ENCODE measurements at regions not wholly inside any gene's neighbourhood (a gene's known extent, or its start where the extent isn't known, plus 50 kb on each side); places are given as distances from the start of the nearest gene placed in this dataset.

DNA sequence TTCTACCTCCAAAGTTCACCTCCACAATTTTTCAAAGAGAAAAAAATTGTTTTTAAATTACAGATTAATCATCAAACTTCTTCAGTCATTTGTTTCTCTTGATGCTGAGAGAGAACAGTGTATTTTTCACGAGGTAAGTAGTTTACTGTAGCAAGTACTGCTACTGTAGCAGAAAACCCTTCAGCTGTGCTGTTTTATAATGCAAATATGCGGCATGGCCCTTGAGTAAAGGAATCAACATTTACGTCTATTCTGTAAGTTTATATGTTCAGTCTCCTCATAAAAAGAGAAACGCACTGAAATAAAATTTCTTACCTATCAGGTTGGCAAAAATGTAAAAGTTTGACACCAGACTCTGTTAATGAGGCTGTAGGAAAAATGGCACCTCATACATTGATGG, 399.0 kb downstream of the NKX6-1 start:
- DNase-seq, result no peak

DNA sequence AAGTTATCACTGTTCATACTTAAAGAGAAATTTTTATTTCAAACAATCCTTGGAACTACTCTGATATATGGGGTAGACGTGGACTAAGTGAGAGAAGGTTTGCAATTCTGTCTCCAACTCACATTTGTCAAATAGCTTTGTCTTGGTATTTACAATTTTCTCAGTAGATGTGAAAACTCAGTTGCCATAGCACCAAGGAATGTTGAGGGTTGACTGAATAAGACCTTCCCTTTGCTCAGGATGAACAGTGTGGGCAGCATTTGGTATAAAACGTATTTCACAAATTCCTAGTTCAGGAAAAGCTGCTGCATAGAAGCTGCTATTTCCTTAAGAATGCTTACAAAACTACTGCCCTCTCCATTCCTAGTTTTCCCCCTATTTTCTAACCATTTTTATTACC, 399.5 kb downstream of the NKX6-1 start:
- no peak for DNase-seq

DNA sequence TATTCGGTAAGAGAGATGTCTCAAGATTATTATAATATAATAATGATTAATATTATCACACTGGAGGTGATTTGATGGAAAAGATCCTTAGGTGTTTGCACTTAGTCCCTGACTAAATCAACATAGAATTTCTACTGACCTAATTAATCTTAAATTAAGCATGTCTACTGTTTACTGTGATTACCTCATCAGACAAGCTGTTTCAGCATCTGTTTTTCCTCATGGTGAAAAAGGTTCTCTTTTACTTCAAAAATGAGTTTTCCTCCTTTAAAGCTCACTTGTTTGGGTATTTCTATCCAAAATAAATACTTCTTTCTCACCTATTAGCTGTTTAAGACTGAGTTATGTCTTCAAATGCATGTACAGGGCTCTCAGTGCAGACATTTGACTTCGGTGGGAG, 407.8 kb downstream of the NKX6-1 start:
- DNase-seq, result no peak

DNA sequence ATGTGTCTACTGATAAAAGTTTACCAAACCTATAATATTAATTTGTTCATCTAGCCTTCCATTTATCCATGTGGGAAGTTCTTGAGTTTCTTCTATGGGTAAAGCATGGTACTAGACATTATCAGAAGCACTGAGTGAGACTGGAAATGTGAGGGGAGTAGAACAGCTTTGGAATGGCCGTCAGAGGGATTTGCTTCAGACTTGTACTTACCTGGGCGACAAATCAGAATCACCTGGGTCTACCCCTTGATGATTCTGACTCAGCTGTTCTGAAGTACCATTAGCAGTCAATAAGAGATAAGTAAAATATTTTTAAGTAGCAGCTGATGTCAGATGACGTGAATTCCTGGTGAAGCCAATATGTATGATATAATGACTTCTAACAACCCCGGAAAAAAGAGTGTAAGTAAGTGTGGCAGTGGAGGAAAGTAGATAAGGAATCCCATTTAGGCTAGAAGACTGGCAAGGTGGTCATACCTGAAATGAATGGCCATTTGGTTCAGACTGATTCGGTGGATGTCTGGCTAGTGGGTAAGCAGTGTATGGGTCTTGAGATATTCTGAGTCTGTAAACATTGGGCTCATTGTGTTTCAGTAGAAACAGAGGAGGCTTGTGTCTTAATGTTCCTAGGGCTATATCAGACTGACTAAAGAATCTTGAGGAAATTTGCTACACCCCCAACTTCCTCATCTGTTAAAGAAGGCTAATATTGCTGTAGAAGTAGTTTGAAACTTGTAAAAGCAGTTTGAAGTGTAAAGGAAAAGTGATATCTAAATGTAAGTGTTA, 409.2 kb downstream of the NKX6-1 start:
- no peak for DNase-seq

DNA sequence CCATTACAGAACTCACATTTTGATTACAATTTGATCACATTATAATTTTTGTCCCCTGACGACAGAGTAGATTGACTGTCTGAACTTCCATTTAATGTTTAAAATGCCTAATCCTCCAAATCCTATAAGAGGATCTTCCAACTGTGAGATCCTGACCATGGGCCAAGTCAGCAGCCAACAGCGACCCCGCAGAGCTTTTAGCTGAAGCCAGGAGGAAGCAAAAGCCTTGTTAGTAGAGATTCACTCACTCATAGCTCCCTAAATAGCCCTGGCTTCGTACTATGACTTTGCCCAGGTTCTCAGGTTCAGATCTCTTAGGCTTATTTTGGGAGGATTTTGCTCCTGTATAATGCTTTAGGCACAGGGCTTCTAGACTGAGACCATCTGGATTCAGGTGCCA, 413.1 kb downstream of the NKX6-1 start:
- no peak for DNase-seq

DNA sequence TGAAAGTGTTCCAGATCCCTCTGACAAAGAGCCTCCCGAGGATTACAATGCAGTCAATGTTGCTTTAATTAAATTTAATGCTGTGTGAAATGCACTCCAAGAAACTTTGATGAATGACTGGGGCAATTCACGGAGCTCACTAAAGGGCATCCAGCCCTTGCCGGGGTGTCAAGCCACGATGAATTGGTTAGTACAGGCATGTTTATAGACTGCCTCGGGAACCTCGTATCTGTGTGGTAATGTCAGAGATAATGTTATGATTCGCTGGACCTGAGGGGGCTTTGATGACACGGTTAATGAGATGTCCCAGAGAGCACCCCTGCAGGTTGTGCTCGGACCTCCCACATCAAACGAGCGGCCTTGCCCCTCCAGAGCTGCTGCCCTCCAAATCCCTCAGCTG, 428.8 kb downstream of the NKX6-1 start:
- no peak for DNase-seq

DNA sequence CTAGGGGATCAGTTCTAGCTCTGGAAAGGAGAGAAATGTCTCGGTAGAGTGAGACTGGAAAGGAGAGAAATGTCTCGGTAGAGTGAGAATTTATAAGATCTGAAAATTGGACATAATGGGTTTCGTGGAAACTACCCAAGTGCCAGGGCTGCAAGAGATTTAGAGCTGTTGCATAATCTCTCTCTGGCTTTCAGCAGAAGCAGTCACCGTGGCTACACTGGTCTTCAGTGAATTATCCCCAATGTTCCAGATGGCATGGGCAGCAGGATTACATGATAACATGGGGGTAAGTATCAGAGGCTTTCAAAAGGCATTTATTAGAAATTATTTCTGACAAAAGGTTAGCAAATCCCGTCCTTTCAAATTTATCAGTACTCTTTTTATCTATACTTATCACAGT, 435.5 kb downstream of the NKX6-1 start:
- DNase-seq, result no peak

DNA sequence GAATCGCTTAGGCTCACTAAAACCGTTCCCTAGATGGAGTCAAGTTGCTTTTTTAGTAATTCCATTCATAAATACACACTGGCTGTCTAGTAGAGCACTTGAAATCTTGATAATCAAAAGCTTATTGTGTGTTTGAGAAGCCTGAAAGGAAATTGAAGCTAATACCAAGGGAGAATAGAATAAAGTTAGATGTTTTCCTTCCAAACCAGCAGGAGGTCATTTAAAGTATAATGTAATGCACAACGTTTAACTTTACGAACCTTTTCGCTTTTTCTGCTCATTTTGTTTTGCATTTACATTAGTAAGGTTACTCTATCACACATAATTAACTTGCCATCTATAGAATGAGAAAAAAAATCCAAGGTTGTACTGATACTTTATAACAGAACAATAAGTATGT, 440.9 kb downstream of the NKX6-1 start:
- no peak for DNase-seq

DNA sequence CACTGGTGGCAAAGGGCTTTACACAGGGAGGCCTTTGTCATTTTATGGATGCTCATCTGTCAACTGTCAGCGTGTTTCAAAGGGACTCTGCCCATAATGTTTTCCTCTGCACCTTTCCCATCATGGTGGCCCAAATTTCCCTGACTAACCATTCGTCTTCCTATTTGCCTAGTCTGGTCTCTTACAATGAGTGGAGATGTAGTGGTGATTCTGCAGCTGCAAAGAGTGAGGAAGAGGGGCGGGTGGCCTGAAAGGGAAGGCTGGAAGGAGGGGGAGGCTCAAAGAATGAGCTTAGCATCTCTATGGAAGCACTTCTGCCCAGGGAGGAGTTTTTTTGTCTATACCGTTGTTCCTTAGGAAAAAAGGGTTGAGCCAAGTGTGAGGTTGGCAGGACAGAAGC, 447.5 kb downstream of the NKX6-1 start:
- DNase-seq, result no peak

DNA sequence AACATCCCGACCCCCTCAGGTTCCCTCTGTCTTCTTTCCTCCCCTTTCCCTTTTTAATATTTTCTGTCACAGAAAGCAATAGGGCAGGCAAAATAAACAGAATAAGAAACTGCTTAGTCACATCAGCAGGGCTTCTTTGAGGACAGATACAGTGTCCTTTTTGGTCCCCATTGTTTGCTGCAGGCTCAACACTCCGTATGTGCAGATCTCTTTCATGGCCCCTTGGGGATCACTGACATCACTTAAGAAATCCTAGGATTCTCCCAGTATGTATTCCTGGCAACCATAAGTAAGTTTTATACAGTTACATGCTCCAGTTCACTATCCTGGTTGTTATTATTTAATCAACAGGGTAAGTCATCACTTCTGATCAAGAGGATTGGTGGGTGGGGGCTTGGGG, 448.0 kb downstream of the NKX6-1 start:
- DNase-seq, result no peak

DNA sequence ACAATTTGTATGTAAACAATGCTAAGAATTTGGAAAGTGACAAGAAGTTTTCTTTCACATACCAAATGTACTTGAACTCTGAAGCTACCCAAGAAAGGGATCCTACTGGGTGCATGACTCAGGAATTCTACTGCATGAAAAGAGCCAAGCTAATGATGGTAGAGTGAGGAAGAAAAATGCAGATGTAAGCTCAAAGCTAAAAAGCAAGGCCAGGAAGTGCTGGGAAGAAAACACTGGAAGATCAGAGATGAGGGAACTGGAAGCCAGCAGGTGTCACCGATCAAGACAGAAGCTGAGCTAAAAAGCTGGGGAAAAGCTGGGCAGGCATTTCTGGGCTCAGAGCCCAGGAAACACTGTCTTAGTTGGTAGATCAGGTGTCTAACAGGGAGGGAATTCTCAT, 449.1 kb downstream of the NKX6-1 start:
- no peak for DNase-seq

DNA sequence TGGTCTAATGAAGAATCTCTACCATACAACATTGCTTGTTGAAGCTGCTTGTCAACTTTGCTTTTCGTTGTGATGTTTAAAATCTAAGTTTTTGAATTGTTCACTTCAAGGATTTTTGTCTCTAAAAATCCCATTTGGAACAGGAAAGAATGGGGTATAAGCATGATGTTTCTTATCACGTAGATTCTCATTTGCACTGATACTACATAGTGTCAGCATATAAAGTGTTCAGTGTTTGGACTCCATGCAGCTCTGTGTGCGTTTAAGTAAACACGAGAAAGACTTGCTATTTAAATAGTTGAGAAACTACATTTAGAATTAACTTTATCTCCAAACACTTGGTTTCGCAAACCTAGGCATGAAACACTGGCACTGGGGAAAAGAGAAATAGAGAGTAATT, 452.5 kb downstream of the NKX6-1 start:
- DNase-seq, result no peak

DNA sequence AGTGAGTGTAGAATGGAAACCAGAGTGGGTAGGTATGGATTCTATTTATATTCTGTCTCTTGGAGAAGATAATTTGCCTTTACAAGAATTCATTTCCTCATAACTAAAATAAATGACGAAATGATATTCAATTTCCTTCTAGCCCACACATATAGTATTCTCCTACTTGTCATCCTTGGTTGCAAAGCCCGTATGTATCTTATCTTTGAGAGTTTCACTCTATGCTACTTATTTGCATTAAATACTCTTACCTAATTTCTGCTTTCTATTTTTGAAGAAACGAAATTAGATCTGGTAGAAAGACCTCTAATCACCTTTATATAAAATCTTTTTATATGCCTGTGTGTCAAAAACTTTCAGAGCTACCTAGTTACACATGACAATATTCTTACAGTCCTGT, 457.7 kb downstream of the NKX6-1 start:
- DNase-seq, result no peak

DNA sequence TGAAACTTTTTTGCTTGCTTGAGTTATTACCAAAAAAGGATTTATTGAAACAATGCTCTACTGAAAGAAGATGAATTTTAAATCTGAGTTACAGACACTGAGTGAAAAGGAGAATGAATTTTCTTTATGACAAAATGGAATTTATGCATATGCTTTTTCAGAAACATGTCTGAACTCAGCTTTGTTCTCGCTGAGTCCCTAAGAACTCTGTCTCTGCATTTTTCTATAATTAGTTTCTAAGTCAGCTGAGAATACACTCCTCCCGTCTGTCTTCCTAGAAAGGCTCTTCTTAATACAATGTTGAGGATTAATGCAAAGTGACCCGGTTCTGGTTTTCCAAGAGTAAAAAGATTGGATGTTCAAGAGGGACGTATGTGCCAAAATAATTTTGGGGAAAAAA, 463.5 kb downstream of the NKX6-1 start:
- no peak for DNase-seq

DNA sequence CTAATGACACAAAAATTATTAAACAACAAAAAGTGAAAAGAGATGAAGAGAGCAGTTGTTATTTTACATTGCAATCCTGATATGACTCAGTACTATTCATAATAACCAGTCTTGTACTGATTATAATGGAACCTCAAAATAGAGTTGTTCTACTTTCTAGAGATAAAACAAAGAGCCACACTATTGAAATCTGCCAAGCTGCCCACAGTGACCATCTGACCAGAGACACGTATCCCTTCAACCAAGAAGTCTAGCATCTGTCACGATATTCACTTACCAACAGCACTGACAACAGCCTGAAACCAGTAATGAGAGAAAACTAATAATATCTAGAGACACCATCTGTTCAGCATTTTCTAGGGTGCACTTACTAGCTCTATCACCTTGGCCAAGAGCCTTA, 466.7 kb downstream of the NKX6-1 start:
- no peak for DNase-seq

DNA sequence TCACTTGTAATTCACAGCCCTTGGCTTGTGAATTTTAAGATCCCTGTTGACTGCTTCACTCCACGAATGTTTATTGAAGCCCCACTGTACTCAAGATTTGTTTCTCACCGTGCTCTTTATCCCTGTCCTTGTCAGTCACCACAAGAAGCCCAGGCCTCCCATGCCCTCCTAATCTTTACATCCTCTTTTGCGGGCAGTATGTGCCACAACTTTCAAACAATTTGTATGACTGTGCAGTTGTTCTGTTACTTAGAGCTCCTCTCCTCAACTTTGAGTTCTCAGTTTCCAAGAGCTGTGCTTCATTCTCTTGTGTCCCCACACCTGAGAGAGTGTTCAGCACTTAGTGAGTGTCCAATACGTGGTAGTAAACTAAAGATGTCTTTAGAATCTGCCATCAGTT, 467.7 kb downstream of the NKX6-1 start:
- DNase-seq, result no peak

DNA sequence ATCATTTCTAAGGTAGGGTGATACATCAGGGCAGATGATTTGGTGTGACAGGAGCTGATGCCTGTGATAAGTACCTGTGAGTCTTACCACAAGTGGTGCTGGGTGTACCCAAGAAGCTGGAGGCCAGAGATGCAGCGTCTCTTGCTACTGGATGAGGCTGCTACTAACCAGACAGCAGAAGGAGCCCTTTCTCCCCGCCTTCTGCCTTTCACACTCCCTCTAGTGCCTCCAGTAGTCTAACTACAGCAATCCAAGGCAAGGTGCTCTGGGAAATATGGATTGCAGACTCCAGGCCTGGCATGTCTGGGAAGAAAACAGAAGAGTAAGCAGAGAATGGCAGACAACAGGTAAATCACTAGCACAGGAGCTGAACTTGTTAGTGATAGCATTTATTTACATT, 470.8 kb downstream of the NKX6-1 start:
- no peak for DNase-seq

DNA sequence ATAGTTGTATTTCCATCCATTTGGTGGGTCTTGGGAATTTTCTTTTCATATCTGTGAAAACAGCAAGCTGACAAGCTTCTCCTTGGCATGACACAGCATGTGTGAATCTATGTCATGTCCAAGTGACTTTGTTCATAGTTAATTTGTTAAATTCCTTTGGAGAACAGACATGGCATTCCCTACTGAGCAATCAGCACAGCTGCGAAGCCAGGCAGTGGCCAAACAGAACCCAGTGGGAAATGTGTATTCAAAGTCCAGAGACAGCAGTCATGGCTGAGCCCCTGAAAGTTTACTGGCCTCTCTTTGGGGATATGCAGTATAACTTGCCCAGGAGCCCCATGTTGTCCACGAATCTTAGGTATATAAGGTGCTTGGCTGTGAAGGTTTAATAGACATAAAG, 474.7 kb downstream of the NKX6-1 start:
- DNase-seq, result no peak

DNA sequence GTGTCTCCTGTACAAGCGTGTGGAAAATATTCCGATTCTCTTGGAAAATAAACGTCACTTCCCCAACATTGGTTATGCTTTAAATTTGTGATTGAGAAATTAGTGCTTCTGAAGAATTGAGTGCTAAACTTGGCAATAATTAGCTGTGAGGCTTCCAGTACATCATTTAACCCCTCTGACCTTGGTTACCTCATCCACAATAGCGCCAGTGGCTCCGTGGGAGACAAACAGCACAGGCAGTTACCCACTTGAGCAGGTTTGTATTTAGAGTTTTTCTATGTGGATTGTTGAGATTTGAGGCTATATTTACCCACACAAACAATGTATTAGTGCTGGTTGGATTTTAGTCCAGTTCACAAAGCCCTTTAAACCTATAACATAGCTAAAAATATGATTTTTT, 476.5 kb downstream of the NKX6-1 start:
- DNase-seq, result no peak

DNA sequence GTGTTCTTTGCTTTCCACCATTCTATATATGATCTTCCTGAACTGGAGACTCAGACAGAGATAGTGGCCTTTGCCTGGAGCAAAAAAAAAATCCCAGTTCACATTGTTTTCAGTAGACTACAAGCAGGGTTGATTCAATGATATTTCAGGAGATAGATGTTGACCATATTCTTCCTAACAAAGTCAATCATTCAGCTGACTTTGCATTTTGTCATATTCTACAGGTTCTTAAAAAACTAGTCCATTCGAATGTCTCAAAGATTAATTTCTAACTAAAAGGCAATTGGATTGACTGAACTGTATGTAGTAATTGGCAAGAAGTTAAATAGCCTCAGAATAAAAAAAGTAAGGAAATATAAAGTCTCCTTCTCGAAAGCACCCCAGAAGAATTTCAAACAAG, 479.5 kb downstream of the NKX6-1 start:
- DNase-seq, result no peak

DNA sequence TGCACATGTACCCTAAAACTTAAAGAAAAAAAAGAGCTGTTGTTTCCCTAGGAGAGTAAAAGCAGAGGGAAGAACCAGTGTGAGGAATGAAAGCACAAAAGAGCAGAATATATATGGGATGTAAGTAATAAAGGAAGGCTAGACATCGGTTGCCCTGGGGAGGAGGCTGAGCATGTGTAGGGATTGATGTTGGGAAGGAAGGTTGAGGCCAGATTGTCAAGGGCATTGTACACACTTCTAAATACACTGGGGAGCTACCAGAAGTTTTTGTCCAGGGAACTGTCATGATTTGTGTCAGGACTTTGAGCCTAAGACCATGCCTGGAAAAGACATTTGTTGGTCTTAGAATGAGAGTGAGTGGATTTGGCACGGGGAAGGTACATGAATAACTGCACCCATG, 467.1 kb downstream of the GPAT3 start:
- no peak for DNase-seq

DNA sequence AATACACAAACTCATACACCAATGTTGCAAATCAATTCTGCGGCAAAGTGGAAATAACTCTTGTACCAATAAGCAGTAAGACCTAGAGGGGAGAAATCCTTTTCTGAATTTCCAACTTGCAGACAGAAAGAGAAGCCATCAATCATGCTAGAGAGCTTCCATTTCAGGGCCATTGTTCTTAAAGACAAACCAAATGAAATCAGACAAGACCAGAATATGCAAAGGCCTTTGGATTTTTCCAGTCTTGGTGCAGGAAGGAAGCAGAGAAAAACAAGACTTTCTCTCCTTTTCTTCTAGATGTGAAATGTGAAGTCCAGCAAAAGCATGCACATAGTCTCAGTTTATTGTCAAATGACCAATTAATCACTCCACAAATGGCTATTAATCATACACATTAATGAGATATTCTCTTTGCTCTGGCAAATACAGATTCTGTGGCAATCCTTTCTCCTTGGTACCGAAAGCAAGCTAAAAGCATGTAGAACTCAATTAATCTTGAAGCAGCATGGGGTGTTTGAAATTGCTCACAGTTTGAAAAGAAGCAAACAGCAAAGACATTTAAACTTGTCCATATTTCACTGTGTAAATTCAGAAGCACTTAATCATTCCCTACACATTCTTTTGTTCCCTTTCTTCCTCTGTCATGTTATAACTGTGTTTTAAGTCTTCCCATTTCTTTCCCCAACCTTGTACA, 466.1 kb downstream of the GPAT3 start:
- no peak for DNase-seq

DNA sequence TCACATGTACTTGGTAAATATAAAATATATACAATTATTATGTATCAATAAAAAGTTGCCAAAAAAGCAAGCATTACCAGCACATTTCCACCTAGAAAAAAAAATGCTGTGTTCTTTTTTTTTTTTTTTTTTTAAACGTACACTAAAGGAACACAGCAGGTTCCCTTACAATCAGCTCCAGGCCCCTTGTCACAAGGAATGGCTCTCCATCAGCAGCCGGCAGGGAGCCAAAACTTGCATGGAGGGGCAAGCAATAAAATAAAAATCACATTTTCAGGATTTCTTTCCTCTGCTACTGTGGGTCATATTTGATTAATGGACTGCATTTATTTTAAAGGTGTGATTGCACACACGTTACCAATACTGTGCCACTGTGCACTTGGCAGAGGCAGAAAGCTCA, 460.3 kb downstream of the GPAT3 start:
- DNase-seq, result no peak

DNA sequence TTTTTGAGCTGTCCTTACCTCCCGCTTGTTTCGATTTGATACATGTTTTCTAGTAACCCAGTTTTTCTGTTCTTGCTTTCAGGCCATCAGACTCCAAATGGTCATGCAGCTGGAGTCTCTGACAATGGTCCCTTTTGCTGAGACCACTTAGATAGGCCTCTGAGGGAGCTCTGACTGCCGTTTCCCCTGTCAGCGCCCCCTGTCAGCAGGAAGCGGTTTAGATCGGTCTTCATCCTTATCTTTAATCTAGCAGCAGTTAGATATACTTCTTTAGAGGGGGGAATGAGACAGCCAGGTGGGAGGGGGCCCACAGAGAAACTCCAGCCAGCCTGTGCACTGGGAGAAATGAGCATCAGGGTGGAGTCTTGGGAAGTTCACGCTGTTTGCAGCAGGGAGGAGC, 457.9 kb downstream of the GPAT3 start:
- no peak for DNase-seq

DNA sequence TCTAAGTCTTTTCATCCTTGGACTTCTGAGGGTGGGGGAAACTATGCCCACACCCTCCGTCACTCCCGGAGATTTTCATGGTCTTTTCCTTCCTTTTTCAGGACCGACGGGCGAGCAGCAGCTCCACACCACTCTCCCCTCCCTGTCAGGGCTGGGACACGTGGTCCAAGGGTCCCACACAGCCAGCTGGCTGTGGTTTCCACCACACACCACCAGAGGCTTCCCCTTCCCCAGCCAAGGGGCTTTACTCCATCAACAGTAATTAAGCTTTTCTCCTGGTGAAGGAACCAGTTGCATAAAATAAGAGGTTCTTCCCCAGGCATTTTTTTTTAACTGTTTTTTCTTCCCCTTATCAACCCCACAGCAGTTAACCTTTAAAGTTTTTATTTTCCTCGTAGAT, 453.9 kb downstream of the GPAT3 start:
- DNase-seq, result no peak
